GM12873 (cell line): ENCODE measurements at regions not wholly inside any gene's neighbourhood (a gene's known extent, or its start where the extent isn't known, plus 50 kb on each side); places are given as distances from the start of the nearest gene placed in this dataset.

Experiments
- TF ChIP-seq, protein P1 (sequence below): IDR thresholded peaks from 2 replicates; pipeline ENCODE4 v1.5.1; 2012; ENCODE audit warnings: low read depth, mild to moderate bottlenecking, moderate library complexity, low read length, control low read depth; ENCODE audit not compliant: insufficient read depth; ENCODE audit errors: missing control alignments

GRCh38 chr5:89293810-89294209 lies 410.8 kb upstream of the MEF2C start:
- TF ChIP-seq, protein P1, sequence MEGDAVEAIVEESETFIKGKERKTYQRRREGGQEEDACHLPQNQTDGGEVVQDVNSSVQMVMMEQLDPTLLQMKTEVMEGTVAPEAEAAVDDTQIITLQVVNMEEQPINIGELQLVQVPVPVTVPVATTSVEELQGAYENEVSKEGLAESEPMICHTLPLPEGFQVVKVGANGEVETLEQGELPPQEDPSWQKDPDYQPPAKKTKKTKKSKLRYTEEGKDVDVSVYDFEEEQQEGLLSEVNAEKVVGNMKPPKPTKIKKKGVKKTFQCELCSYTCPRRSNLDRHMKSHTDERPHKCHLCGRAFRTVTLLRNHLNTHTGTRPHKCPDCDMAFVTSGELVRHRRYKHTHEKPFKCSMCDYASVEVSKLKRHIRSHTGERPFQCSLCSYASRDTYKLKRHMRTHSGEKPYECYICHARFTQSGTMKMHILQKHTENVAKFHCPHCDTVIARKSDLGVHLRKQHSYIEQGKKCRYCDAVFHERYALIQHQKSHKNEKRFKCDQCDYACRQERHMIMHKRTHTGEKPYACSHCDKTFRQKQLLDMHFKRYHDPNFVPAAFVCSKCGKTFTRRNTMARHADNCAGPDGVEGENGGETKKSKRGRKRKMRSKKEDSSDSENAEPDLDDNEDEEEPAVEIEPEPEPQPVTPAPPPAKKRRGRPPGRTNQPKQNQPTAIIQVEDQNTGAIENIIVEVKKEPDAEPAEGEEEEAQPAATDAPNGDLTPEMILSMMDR: no peak

DNA sequence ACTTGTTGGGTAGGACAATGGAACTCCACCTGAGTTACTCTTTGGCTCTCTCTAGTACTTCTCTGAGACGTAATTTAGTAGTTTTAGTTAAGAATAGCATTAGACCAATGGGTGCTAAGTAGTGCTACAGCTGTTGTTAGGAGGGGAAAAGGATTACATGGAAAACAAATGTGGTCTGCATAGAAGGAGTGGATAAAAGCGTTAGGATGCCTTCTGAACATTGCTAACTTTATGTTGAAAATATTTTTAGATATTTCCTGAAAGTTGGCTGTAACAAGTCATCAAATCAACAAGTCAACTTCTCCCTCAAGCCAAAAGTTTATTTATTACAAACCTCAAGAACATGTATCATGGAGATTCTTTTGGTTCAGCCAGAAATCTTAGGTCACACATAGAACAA lies 409.5 kb upstream of the MEF2C start:
- TF ChIP-seq, protein P1: no peak

GRCh38 chr5:89289604-89290003 lies 406.6 kb upstream of the MEF2C start:
- TF ChIP-seq, protein P1: no peak

GRCh38 chr5:89287964-89288363 lies 405.0 kb upstream of the MEF2C start:
- TF ChIP-seq, protein P1: no peak

DNA sequence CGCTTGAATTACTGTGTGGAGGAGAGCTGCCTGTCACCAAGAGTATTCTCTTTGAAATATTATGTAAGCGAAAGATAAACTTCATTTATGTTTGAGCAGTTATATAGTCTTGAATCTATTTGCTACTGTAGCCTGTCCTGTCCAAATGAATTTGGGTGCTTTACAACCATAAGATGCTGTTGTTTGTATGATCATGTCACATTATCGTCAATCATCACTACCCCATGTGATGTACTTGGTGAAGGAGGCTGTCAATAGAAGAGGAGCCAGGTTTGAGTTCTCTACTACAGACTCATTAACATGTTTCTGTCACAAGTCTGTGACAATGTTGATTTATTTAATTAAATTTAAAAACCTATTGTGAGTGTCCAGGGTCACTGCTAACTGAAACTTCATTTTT lies 403.3 kb upstream of the MEF2C start:
- TF ChIP-seq, protein P1: no peak

DNA sequence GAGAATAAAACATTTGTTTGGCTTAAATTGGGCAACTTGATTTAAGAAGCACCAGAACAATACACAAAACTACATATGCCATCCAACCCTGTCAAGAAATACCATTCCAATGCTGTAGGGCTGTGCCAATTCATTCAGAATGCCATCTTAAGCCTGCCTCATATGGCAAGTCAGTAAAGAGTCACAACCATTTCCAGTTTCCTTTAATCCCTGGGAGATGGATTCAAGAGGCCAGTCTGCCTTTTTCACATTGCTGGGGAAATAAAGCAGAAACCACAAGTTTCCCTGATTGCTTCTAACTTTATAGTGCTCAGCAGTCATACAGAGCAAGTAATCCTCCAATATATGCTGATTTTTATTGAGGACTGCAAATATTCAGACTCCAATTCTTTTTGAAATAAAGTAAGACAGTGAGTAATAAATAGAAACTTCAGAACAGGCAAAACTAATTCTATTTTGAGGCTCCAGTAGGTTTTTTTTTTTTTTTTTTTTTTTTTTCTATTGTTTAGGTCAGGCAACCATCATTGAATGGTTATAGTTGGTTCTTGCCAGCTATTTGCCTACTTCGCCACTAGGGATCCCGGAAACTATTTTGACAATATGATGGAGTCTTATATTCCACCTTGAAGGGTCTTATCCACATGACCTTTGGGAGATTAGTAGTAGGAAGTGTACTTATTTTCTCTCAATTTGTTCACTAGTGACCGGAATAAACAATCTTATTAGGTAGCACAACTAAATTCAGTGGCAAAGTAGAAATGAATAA lies 400.9 kb upstream of the MEF2C start:
- TF ChIP-seq, protein P1: peak; percentile 18

DNA sequence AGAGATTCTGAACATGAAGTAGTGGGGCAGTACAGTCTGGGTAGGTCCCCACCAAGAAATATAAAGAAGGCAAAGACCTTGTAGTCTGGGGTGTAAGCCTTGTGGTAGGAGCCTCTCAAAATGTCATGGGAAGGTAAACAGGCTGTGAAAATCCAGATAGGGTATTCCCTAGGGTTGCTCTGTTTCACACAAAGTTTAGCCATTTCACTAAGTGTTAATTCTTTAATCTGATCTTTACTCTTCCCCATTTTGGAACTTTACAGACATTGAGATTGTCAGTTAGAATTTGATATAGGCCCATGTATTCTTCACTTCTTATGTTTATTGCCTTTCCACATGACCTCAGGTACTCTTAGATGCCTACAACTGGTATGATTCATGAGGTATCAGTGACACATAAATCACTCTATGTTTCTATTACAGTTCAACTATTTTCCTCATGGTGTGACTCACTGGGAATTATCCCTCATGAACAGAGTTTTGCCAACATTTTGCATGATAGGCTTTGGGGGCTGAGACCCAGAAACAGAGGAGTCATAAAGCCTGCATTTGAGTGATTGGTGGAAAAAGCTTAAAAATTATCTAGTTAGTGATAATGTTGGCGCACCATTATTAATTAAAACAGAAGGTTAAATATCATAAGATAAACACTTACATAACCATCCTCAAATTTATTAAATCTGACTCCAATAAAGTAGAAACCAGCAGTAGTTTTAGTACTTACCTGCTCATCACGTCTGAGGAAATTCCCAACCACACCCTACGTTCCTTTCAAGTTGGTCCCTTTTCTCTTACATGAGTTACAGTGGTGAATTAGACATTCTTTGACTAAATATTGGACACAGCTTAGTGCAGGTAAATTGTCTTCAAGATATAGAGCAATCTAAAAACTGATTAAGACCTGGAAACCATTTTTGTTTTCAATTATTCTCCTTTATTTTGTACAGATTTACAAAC lies 399.8 kb upstream of the MEF2C start:
- TF ChIP-seq, protein P1: no peak
